Frontal cortex (tissue), 3 donors: ENCODE measurements at regions not wholly inside any gene's neighbourhood (a gene's known extent, or its start where the extent isn't known, plus 50 kb on each side); places are given as distances from the start of the nearest gene placed in this dataset.

Source experiments
- DNase-seq, 2 donors: peaks; one replicate each; pipeline ENCODE4 v3.0.0; 2012; ENCODE audit warnings: low spot score in 2 of 2
- FAIRE-seq: peaks from 2 replicates; lab custom pipeline; 2012; peaks lifted over from hg19 to GRCh38; lab: Jason Lieb, UNC
- donor health status: control.
- donor health status: control.
- donor health status: control.

- FAIRE-seq = no peak
- DNase-seq = no peak
Measured at GRCh38 chr14:34252227-34252626, 209.8 kb downstream of the SPTSSA start.

GRCh38 chr14:34251662-34252061, 210.4 kb downstream of the SPTSSA start:
- FAIRE-seq (no peak), DNase-seq (no peak)

GRCh38 chr14:34250959-34251358, 211.1 kb downstream of the SPTSSA start:
- FAIRE-seq (no peak), DNase-seq (no peak)

GRCh38 chr14:34247605-34248004, 214.4 kb downstream of the SPTSSA start:
- DNase-seq = no peak
- no peak for FAIRE-seq

GRCh38 chr14:34246206-34246605, 215.8 kb downstream of the SPTSSA start:
- DNase-seq (no peak), FAIRE-seq (no peak)

GRCh38 chr14:34243401-34243800, 218.6 kb downstream of the SPTSSA start:
- DNase-seq = no peak
- FAIRE-seq = no peak

- FAIRE-seq (no peak), DNase-seq (no peak)
Measured at GRCh38 chr14:34243001-34243400, 219.0 kb downstream of the SPTSSA start.

- FAIRE-seq (no peak), DNase-seq (no peak)
Measured at GRCh38 chr14:34241185-34241711, 220.8 kb downstream of the SPTSSA start.

- DNase-seq = no peak
- FAIRE-seq = no peak
Measured at GRCh38 chr14:34238610-34239009, 223.4 kb downstream of the SPTSSA start.

DNA sequence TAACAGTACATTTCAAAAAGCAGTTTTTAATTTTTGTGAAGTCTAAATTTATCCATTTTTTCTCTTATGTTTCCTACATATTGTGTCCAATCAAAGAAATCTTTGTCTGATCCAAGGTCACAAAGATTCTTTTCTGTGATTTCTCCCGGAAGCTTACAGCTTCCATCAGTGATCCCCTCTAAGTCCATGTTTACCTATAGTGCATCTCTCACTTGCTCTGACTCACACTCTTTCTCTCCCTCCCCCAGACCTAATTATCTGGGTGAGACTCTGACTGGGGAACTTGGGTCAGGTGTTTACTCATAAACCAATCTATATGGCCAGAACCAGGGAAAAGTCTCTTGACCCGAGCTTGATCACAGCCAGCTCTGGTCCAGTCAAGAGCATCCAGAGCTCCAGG, 224.4 kb downstream of the SPTSSA start:
- DNase-seq (no peak), FAIRE-seq (no peak)

DNA sequence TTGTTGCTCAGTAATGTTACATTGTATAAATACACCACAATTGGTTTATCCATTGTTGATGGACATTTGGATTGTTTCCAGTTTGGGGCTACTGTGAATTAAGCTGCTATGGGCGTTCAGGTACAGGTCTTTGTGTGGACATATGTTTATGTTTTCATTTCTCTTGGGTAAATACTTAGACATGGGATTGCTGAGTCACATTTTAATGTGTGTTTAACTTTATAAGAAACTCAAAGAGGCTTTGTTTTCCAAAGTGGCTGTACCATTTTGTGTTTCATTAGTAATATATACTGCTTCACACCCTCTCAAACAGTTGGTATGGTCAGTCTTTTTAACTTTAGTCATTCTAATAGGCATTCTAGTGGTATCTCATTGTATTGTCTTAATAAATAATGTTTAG, 225.0 kb downstream of the SPTSSA start:
- FAIRE-seq (no peak), DNase-seq (no peak)

- DNase-seq = no peak
- FAIRE-seq = no peak
Measured at GRCh38 chr14:34235643-34236300, 226.3 kb downstream of the SPTSSA start.

GRCh38 chr14:34234258-34234657, 227.8 kb downstream of the SPTSSA start:
- FAIRE-seq (no peak), DNase-seq (no peak)

DNA sequence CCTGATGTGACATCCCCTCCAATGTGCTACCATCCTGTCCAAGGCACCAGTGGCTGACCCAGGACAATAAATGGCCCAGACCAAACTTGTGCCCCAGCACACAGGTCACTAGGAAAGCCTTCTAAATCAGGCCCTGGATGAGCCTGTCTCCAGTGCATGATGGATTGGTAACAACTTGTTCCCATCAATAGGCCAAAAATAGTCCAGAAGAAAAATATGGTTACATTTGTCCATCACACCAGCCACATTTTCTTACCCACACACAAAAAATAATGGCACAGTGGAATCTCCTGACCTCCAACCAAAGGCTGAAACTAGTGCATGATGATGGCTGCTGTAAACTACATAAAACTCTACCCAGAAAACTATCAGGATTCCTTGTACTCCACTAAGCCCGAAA, 228.4 kb downstream of the SPTSSA start:
- FAIRE-seq (no peak), DNase-seq (no peak)

DNA sequence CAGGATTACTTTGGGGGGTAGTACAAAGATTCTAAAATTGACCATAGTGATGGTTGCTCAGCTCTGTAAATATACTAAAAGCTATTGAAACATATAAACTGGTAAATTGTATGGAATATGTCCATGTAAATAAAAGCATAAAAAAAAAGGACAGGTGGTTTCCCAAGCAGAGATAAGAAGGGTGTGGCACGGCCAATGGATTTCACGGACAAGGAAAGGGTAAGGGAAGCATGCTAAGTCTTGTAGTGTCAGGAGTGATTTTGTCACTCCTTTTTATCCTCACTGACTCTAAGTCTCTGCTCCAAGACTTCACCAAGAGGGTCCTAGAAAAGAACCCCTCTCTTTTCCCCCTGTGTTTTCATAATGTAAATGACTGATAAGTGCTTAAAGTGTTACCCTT, 229.2 kb downstream of the SPTSSA start:
- no peak for FAIRE-seq

DNA sequence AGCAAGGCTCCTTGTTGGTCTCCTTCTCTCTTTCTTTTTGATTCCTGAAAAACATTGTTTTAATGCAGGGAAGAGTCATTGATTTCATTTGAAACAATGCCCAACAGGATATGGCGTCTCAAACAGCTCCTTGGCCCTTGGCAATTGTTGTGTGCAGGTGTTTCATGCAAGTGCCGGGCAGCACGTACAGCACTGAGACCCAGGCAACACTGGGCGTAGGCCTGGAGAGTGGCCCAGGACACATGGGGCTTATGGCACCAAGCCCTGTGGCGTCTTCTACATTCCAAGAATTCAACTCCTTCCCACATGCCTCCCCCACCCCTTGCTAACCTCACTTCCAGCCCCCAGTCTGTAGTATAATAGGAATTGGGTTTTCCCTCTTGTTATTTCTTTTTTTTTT, 230.4 kb downstream of the SPTSSA start:
- no peak for FAIRE-seq
- DNase-seq = no peak

More for the DNA sequence above, 229.2 kb downstream of the SPTSSA start:
- DNase-seq = no peak

GRCh38 chr14:34229140-34229539, 232.9 kb downstream of the SPTSSA start:
- FAIRE-seq = no peak

GRCh38 chr14:34228650-34228976, 233.4 kb downstream of the SPTSSA start:
- no peak for DNase-seq
- FAIRE-seq = no peak

More at GRCh38 chr14:34229140-34229539, 232.9 kb downstream of the SPTSSA start:
- no peak for DNase-seq

DNA sequence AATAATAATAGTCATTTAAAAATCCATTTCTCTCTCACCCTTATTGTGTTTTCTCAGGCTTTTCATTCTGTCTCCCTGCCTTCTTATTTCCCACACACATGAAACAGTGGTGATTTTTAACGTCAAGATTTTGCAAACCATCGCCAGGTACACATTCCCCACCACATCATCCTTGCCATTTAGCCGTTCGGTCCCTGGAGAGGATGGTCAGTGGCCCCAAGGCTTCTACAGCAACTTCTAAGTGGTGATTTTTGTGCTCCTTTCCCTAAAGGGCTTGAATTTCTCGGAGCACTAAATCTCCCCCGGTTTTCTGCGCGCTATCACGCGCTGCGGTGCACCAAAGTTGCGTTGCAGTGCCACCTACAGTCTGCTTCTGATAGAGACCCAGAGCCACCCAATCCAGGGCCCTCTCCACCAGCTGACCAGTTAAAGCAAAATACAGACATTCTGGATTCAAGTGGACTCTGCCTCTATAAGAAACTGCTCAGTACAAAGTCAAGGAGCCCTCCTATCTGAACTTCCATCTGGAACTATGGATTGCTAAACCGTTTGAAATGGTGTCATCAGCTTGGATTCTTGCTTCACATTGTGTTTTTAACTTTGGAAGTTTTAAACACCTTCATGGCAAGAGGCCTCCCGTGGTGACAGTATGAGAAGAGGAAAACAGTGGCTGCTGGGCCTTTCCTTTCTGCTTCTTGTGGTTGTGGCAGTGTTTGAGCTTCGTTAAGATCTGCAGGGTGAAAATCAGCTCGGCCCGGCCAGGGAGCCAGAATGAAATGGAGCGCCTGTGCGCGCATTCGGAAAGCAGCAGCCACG, 234.0 kb downstream of the SPTSSA start:
- no peak for FAIRE-seq
- DNase-seq = peak; percentile 45 to 71

DNA sequence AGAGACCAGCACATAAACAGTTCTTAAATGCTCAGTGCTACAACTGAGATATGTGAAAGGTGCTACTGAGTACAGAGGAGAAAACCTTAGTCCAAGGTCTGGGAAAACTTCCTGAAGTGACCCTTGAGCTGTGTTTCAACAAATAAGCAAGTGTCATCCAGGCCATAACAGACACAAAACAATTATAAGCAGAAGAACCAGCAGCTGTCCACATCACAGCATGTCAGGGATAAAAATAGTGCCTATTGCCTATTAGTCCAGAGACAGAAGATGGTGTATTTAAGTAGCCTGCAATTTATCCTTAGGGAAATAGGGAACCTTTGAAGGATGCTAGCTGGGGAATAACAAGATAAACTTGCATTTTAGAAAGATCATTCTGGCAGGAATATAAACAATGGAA, 237.8 kb downstream of the SPTSSA start:
- FAIRE-seq = no peak
- no peak for DNase-seq

DNA sequence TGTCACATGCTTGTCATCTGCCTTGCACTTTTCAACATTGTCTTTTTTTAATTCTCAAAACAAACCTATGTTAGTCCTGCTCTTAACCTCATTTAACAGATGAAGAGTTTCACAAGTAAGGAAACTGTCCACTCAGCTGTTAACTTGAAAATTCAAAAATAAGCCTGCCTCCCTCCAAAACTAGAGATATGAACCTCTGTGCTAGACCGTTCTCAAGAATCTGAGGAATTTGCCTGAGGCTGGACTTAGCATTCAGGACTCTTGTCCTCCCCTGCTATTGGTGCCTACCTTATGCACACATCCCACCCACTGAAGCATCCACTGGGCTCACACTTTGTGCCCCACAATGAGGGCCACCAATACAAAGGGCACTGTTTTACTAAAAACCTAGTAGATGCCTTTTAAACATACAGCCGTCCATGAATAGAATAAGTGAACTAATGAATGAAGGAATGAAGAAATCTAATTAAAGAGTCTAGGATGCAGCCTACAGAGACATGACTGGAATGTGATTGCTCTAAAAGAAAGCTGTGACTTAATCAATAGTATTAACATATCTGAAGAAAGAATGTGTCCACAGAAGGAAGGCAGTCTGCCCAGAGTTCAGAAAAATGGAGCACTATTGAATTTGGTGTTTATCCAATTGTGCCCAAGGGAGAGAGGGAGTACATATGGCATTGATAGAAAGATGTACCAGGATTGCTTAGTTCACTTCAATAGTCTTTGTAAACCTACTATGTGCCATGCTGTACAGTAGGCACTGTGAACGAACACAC, 238.5 kb downstream of the SPTSSA start:
- no peak for FAIRE-seq
- no peak for DNase-seq
